HG02678 (cell line): ENCODE measurements at regions not wholly inside any gene's neighbourhood (a gene's known extent, or its start where the extent isn't known, plus 50 kb on each side); places are given as distances from the start of the nearest gene placed in this dataset.

Experiments used
- ATAC-seq: cut with Tn5 transposase; IDR thresholded peaks from one replicate; pipeline ENCODE4 v1.9.1; 2021; ENCODE audit warnings: mild to moderate bottlenecking, moderate library complexity; ENCODE audit not compliant: unreplicated experiment

DNA sequence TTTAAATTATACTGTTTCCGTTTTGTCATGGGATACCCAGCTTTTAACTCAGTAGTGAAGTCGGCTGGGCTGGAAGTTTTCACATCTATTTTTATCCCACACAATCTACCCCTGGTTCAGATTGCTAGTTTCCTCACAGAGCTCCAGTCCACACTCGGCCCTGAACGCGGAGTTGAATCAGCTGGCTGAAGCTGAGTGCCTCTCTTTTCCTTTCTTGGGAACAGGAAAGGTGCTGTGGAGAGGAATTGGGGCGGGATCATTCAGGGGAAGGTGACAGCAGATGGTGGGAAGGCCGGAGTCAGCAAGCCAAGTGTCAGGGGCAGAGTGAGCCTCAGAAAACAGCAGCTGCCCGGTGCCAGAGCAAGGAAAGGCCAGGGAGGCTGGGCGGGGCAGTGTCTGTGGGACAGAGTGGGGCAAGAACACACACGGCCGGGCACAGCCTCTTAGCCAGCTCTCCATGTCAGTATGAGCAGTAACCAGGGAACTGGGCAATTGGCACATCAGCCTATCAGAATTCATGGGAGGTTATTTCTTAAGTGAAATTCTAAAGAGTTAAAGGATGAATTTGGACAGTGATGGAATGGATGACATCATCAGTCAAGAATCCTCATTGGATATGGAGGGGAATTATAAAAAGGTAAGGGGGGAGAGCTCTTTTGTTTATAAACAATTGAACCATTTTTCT lies 135.7 kb upstream of the IL12A start:
- ATAC-seq: no peak

DNA sequence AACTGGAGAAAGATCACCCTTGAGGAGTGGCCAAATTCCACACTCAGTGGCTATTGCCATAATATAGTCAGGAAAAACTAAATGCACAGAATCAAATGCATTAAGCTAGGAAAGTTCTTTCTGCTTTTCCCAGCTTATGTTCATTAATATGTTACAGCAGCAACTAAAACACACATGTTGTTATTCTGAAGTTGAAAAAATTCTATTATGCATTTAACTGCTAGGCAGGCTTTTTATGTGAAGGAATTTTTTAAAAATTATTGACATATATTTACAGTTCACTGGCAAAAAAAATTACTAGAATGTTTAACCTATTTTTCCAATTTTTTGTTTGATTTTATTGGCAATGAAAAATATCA lies 135.2 kb upstream of the IL12A start:
- ATAC-seq: no peak

- ATAC-seq: no peak
Measured at GRCh38 chr3:159854500-159855124, 134.0 kb upstream of the IL12A start.

- no peak for ATAC-seq
Measured at GRCh38 chr3:159855599-159856346, 132.9 kb upstream of the IL12A start.

DNA sequence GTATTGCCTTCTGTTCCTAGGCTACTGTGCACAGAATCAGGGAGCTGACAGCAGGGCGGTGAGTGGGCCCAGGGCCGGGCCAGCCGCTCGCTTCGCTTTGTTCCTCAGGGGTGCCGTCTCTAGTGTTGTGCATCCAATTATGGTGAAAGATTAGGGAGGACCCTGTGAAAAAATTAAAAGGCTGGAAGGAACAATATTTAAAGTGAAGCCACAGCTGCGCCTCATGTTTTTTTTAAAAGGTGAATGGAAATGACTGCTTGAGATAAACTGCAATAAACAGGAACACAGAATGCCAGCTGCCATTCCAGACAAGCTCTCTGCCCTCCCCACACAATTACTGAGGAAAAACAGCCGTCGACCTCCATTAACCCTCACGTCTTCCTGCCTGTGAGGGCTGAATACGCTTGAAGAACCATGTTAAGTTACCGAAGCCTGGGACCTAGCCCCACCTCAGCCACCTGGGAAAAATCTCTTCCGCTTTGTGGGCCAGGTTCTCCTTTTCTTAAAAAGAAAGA lies 132.0 kb upstream of the IL12A start:
- ATAC-seq: no peak

- ATAC-seq: no peak
Measured at GRCh38 chr3:159857840-159858239, 130.8 kb upstream of the IL12A start.

GRCh38 chr3:159858650-159859049 lies 130.0 kb upstream of the IL12A start:
- no peak for ATAC-seq

DNA sequence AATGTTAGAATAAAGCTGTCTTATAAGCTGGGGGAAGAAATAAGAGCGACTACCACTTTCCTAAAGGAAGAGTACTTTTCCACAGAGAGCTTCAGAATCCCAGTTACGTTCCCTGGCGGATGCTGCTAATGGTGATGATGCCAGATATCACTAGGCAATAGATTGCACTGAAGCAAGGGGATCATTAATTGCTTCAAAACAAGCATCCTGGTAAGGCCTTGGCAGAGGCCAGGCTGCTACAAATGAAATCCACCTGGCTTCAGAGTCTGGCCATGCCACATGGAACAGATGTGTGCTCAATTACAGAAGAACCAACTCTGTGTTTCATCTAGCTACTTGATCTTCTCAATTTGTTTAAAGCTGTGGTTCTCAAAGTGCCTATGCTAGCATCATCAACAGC lies 129.2 kb upstream of the IL12A start:
- ATAC-seq: no peak

- ATAC-seq: no peak
Measured at GRCh38 chr3:159859836-159860235, 128.8 kb upstream of the IL12A start.

GRCh38 chr3:159860269-159861116 lies 128.1 kb upstream of the IL12A start:
- peak; percentile 34 for ATAC-seq

DNA sequence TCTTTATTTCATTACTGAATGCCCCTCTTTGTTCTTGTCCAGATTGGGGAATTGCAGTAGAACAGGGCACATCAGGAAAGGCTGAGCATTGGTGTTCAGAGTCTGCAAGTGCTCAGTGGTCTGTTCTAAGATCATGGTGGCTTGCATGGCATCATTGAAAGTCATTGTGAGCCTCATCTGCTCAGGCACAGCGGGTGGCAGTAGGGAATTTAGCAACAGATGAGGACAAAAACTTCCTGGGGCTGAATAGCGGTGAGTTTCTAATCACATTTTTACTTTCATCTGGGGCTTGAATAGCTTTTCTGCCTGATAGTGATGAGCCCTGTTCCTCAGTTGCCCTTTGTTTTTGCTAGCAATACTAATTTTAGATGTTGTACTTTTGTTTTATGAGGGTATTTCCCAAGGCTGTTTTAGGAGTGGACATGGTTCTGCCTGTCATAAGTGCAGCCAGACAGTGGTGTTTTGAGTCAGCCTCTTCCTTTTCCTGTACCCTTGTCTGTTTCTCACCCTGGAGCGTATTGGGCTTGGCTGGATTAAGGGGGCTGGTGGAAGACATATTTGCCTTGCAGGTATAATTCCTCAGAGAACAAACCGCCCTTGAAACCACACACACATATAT lies 127.2 kb upstream of the IL12A start:
- peak; percentile 73 for ATAC-seq

- no peak for ATAC-seq
Measured at GRCh38 chr3:159865041-159865579, 123.5 kb upstream of the IL12A start.

- no peak for ATAC-seq
Measured at GRCh38 chr3:159866201-159866746, 122.4 kb upstream of the IL12A start.

- ATAC-seq: no peak
Measured at GRCh38 chr3:159867372-159867771, 121.3 kb upstream of the IL12A start.

- no peak for ATAC-seq
Measured at GRCh38 chr3:159870723-159871122, 117.9 kb upstream of the IL12A start.

- ATAC-seq: no peak
Measured at GRCh38 chr3:159872374-159873109, 116.1 kb upstream of the IL12A start.

GRCh38 chr3:159875116-159875515 lies 113.5 kb upstream of the IL12A start:
- ATAC-seq: no peak

- ATAC-seq: no peak
Measured at GRCh38 chr3:159877924-159878323, 110.7 kb upstream of the IL12A start.

GRCh38 chr3:159879146-159879545 lies 109.5 kb upstream of the IL12A start:
- ATAC-seq: no peak
